H1 (cell line): ENCODE measurements at regions not wholly inside any gene's neighbourhood (a gene's known extent, or its start where the extent isn't known, plus 50 kb on each side); places are given as distances from the start of the nearest gene placed in this dataset.

Source experiments
- CTCF ChIA-PET: fragments of 300-600 bp; sonication (Branson Sonifier 250); formaldehyde crosslinking; loops from one replicate; lab custom pipeline; 2021; ENCODE audit not compliant: partially characterized antibody; lab: Charles Lee
- POLR2A ChIA-PET: fragments of 300-600 bp; sonication (Branson Sonifier 250); formaldehyde crosslinking; loops from one replicate; lab custom pipeline; 2021; ENCODE audit warnings: inconsistent platforms; ENCODE audit not compliant: partially characterized antibody; lab: Charles Lee
- DNase-seq, 2 experiments: peaks; one replicate each; pipeline versions ENCODE4 v3.0.0 to v3.0.0-alpha.2; 2010 to 2022; ENCODE audit warnings: low spot score in 2 of 2, low read depth in 1 of 2, mixed read lengths in 1 of 2
- FAIRE-seq: peaks from 2 replicates; lab custom pipeline; 2011; peaks lifted over from hg19 to GRCh38; lab: Jason Lieb, UNC
- H2AFZ ChIP-seq: 2 replicates; pipeline ENCODE4 v1.8.1; 2012; ENCODE audit warnings: low read length, inconsistent platforms
- H2AK5ac ChIP-seq: 2 replicates; pipeline ENCODE4 v1.6.1; 2013; ENCODE audit warnings: low read depth, low read length
- H2BK120ac ChIP-seq: replicated peaks from 2 replicates; pipeline ENCODE3; 2013; ENCODE audit warnings: low read depth, low read length, inconsistent platforms
- H2BK12ac ChIP-seq: 2 replicates; pipeline ENCODE4 v1.6.1; 2013; ENCODE audit warnings: low read depth, low read length
- H2BK15ac ChIP-seq: 2 replicates; pipeline ENCODE4 v1.6.1; 2013; ENCODE audit warnings: low read length
- H2BK20ac ChIP-seq: 2 replicates; pipeline ENCODE4 v1.6.1; 2013; ENCODE audit warnings: low read length
- H2BK5ac ChIP-seq: 2 replicates; pipeline ENCODE4 v1.6.1; 2013; ENCODE audit warnings: low read depth, low read length
- H3K14ac ChIP-seq: 2 replicates; pipeline ENCODE4 v1.6.1; 2013; ENCODE audit warnings: inconsistent platforms; ENCODE audit not compliant: insufficient read length
- H3K18ac ChIP-seq: 2 replicates; pipeline ENCODE4 v1.6.1; 2013; ENCODE audit warnings: low read length; ENCODE audit errors: extremely low read depth
- H3K23ac ChIP-seq: 2 replicates; pipeline ENCODE4 v1.6.1; 2013; ENCODE audit warnings: inconsistent platforms; ENCODE audit not compliant: insufficient read length
- H3K23me2 ChIP-seq: 2 replicates; pipeline ENCODE4 v1.6.1; 2013; ENCODE audit warnings: low read depth, low read length
- H3K27ac ChIP-seq: 2 replicates; pipeline ENCODE4 v1.6.1; 2011; ENCODE audit warnings: low read depth, low read length, inconsistent platforms
- H3K27me3 ChIP-seq, 4 experiments: replicated peaks in 1 of 4; 1 replicate in 1 of 4; 2 replicates in 3 of 4; pipeline versions ENCODE4 v1.6.1 to v1.8.1; 2011 to 2013; ENCODE audit warnings: low read length in 3 of 4, mild to moderate bottlenecking in 3 of 4, inconsistent platforms in 2 of 4, mixed read lengths in 2 of 4, moderate library complexity in 1 of 4; ENCODE audit not compliant: control insufficient read depth in 3 of 4, insufficient read depth in 3 of 4; ENCODE audit errors: extremely low read depth in 1 of 4
- H3K36me3 ChIP-seq, 4 experiments: 2 replicates each; pipeline versions ENCODE4 v1.6.1 to v1.8.1; 2011 to 2013; ENCODE audit warnings: mild to moderate bottlenecking in 4 of 4, low read length in 3 of 4, moderate library complexity in 2 of 4, control low read depth in 1 of 4, inconsistent platforms in 1 of 4; ENCODE audit not compliant: insufficient read depth in 4 of 4, control insufficient read depth in 2 of 4
- H3K4ac ChIP-seq: replicated peaks from 2 replicates; pipeline ENCODE3; 2013; ENCODE audit warnings: low read length, low read depth, mixed read lengths, inconsistent platforms; ENCODE audit not compliant: insufficient read length
- H3K4me1 ChIP-seq, 4 experiments: replicated peaks in 1 of 4; 1 replicate in 1 of 4; 2 replicates in 3 of 4; pipeline versions ENCODE4 v1.6.1 to v1.8.1; 2011 to 2013; ENCODE audit warnings: low read length in 3 of 4, inconsistent platforms in 2 of 4, mixed read lengths in 1 of 4; ENCODE audit not compliant: insufficient read depth in 4 of 4, control insufficient read depth in 3 of 4
- H3K4me2 ChIP-seq, 2 experiments: 2 replicates each; pipeline versions ENCODE4 v1.6.1 to v1.8.1; 2011 to 2013; ENCODE audit warnings: low read depth in 2 of 2, low read length in 2 of 2, control low read depth in 1 of 2, inconsistent platforms in 1 of 2, mild to moderate bottlenecking in 1 of 2; ENCODE audit not compliant: insufficient read depth in 1 of 2
- H3K4me3 ChIP-seq, 4 experiments: fragments of 200-600, 300-600 bp in 1 of 4; sonication (generic), shearing (Covaris generic), sonication (Bioruptor Twin) in 1 of 4; 2 replicates each; pipeline versions ENCODE4 v1.5.1 to v1.8.1; 2011 to 2016; ENCODE audit warnings: low read length in 4 of 4, low read depth in 3 of 4, control low read depth in 2 of 4, inconsistent platforms in 2 of 4, mild to moderate bottlenecking in 2 of 4, mixed read lengths in 1 of 4, moderate library complexity in 1 of 4; ENCODE audit not compliant: insufficient read depth in 2 of 4; ENCODE audit errors: extremely low read depth in 1 of 4
- H3K56ac ChIP-seq: replicated peaks from 2 replicates; pipeline ENCODE3; 2013; ENCODE audit warnings: low read depth, mild to moderate bottlenecking, mixed read lengths, low read length, inconsistent platforms; ENCODE audit not compliant: insufficient read length
- H3K79me1 ChIP-seq: 2 replicates; pipeline ENCODE4 v1.6.1; 2013; ENCODE audit warnings: low read depth, low read length, control low read depth
- H3K79me2 ChIP-seq, 2 experiments: 2 replicates each; pipeline versions ENCODE4 v1.6.1 to v1.8.1; 2012 to 2013; ENCODE audit warnings: low read length in 2 of 2, mild to moderate bottlenecking in 2 of 2, inconsistent platforms in 1 of 2; ENCODE audit not compliant: insufficient read depth in 2 of 2, control insufficient read depth in 1 of 2
- H3K9ac ChIP-seq, 4 experiments: replicated peaks in 1 of 4; 1 replicate in 1 of 4; 2 replicates in 3 of 4; pipeline versions ENCODE4 v1.6.1 to v1.8.1; 2011 to 2013; ENCODE audit warnings: low read depth in 3 of 4, low read length in 3 of 4, control low read depth in 2 of 4, mild to moderate bottlenecking in 2 of 4, moderate library complexity in 2 of 4, inconsistent platforms in 1 of 4; ENCODE audit errors: extremely low read depth in 1 of 4
- H3K9me3 ChIP-seq, 2 experiments: 2 replicates each; pipeline versions ENCODE4 v1.6.1 to v1.8.1; 2012 to 2013; ENCODE audit warnings: mild to moderate bottlenecking in 2 of 2, moderate library complexity in 2 of 2, control low read depth in 1 of 2, inconsistent platforms in 1 of 2, low read depth in 1 of 2, low read length in 1 of 2, mixed read lengths in 1 of 2; ENCODE audit not compliant: insufficient read depth in 2 of 2
- H4K20me1 ChIP-seq, 2 experiments: replicated peaks in 1 of 2; 2 replicates each; pipeline versions ENCODE3 to v1.8.1; 2011 to 2013; ENCODE audit warnings: inconsistent platforms in 2 of 2, low read length in 2 of 2, mild to moderate bottlenecking in 1 of 2; ENCODE audit not compliant: insufficient read depth in 2 of 2, control insufficient read depth in 1 of 2
- H4K5ac ChIP-seq: 2 replicates; pipeline ENCODE4 v1.6.1; 2013; ENCODE audit warnings: low read length, low read depth, mixed read lengths, inconsistent platforms; ENCODE audit not compliant: insufficient read length
- H4K8ac ChIP-seq: 2 replicates; pipeline ENCODE4 v1.8.0; 2013; ENCODE audit warnings: mild to moderate bottlenecking, moderate library complexity, low read length, inconsistent platforms; ENCODE audit not compliant: insufficient read depth; ENCODE audit errors: extremely low read depth
- H4K91ac ChIP-seq: replicated peaks from 2 replicates; pipeline ENCODE3; 2013; ENCODE audit warnings: low read length, mixed read lengths, inconsistent platforms; ENCODE audit not compliant: insufficient read length
- ASH2L ChIP-seq: fragments of 200-600, 300-600 bp; sonication (generic); IDR thresholded peaks from one replicate; pipeline ENCODE4 v1.7.1; 2017; ENCODE audit warnings: low read length
- BACH1 ChIP-seq: IDR thresholded peaks from 2 replicates; pipeline ENCODE4 v1.6.1; 2012; ENCODE audit warnings: low read length, improper control_type of control experiment
- EZH2 ChIP-seq: fragments of 200-600 bp; sonication (generic); IDR thresholded peaks from 2 replicates; pipeline ENCODE4 v1.7.1; 2012; ENCODE audit warnings: low read depth, mild to moderate bottlenecking, moderate library complexity, low read length, inconsistent platforms; ENCODE audit not compliant: severe bottlenecking
- HDAC2 ChIP-seq, 2 experiments: fragments of 300-600 bp in 1 of 2; sonication (generic) in 1 of 2; IDR thresholded peaks; 2 replicates each; pipeline ENCODE4 v1.6.1; 2011 to 2012; ENCODE audit warnings: low read depth in 2 of 2, low read length in 2 of 2, mild to moderate bottlenecking in 2 of 2, moderate library complexity in 2 of 2, borderline replicate concordance in 1 of 2, inconsistent platforms in 1 of 2
- JUND ChIP-seq: IDR thresholded peaks from 2 replicates; pipeline ENCODE4 v1.6.1; 2011; ENCODE audit warnings: mild to moderate bottlenecking, improper control_type of control experiment, low read length
- KDM1A ChIP-seq: fragments of 200-600, 300-600 bp; sonication (generic); IDR thresholded peaks from 2 replicates; pipeline ENCODE4 v1.7.1; 2016; ENCODE audit warnings: mild to moderate bottlenecking, low read length, borderline replicate concordance
- KDM5A ChIP-seq: fragments of 200-600 bp; IDR thresholded peaks from 2 replicates; pipeline ENCODE4 v1.7.1; 2012; ENCODE audit warnings: mild to moderate bottlenecking, low read length, inconsistent platforms, mixed read lengths
- MAFK ChIP-seq: IDR thresholded peaks from 2 replicates; pipeline ENCODE4 v1.6.1; 2012; ENCODE audit warnings: low read depth, mild to moderate bottlenecking, improper control_type of control experiment, low read length
- NRF1 ChIP-seq: IDR thresholded peaks from 2 replicates; pipeline ENCODE4 v1.6.1; 2011; ENCODE audit warnings: mild to moderate bottlenecking, low read depth, low read length, improper control_type of control experiment
- POLR2AphosphoS5 ChIP-seq: IDR thresholded peaks from 2 replicates; pipeline ENCODE4 v1.6.1; 2011; ENCODE audit warnings: low read depth, low read length
- RAD21 ChIP-seq, 2 experiments: IDR thresholded peaks in 1 of 2; conservative IDR thresholded peaks in 1 of 2; 2 replicates each; pipeline ENCODE4 v1.6.1; 2011; ENCODE audit warnings: low read depth in 2 of 2, low read length in 2 of 2, improper control_type of control experiment in 1 of 2, inconsistent platforms in 1 of 2, mild to moderate bottlenecking in 1 of 2, moderate library complexity in 1 of 2
- RBBP5 ChIP-seq: IDR thresholded peaks from 2 replicates; pipeline ENCODE4 v1.7.1; 2012; ENCODE audit warnings: low read depth, mild to moderate bottlenecking, inconsistent platforms, low read length, moderate library complexity, borderline replicate concordance
- SIN3A ChIP-seq, 2 experiments: IDR thresholded peaks in 1 of 2; conservative IDR thresholded peaks in 1 of 2; 2 replicates each; pipeline ENCODE4 v1.6.1; 2011 to 2012; ENCODE audit warnings: low read length in 2 of 2, improper control_type of control experiment in 1 of 2, low read depth in 1 of 2, mild to moderate bottlenecking in 1 of 2
- SP2 ChIP-seq: IDR thresholded peaks from 2 replicates; pipeline ENCODE4 v1.6.1; 2012; ENCODE audit warnings: mild to moderate bottlenecking, low read length, inconsistent platforms
- TEAD4 ChIP-seq: IDR thresholded peaks from 2 replicates; pipeline ENCODE4 v1.6.1; 2012; ENCODE audit warnings: low read depth, low read length, inconsistent platforms, mixed read lengths
- ZNF274 ChIP-seq: IDR thresholded peaks from 2 replicates; pipeline ENCODE4 v1.7.0; 2012; ENCODE audit warnings: low read length, borderline replicate concordance; ENCODE audit errors: extremely low read depth
- WGBS, 2 experiments: shearing (Covaris generic) in 1 of 2; methylation state at CpG; one replicate each; pipeline versions ENCODE4 v1.1.6 to v1.1.7; 2013 to 2015; ENCODE audit warnings: low lambda C conversion rate in 2 of 2, mixed read lengths in 2 of 2, inconsistent platforms in 1 of 2, low coverage in 1 of 2, missing lambda C conversion rate in 1 of 2; ENCODE audit not compliant: insufficient replicate concordance in 2 of 2, insufficient coverage in 1 of 2, insufficient read length in 1 of 2; ENCODE audit errors: extremely low coverage in 1 of 2, missing lambda C conversion rate in 1 of 2; 5-methylcytosine and 5-hydroxymethylcytosine counted together

DNA sequence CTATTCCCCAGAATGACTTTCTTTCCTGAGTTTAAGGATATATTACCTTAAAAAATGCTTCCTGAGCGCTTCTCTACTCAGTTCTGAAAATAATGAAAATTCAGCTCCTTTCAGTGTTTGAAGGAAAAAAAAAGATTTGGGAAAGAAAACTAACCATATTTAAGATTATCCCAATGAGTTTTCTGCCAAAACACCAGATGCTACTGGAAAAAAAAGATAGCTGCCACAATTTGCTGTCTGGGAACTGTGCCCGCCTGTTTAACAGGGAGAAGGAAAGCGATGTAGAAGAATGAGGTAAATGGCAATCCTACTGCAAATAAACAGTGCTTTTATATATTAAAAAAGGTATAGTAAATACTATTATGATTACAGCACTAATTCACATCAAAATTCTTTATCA is 367.6 kb upstream of the PRICKLE1 start:
- no peak overlapping the region for H2BK15ac ChIP-seq
- H3K36me3 ChIP-seq, result no peaks in the 10 kb centered on the region
- no peak overlapping the region for H3K14ac ChIP-seq
- no peak overlapping the region for H3K18ac ChIP-seq
- no peak overlapping the region for H3K56ac ChIP-seq
- H3K23me2 ChIP-seq, result no peaks in the 10 kb centered on the region
- H4K91ac ChIP-seq, result no peak overlapping the region
- ChIA-PET POLR2A (no interaction called here), CTCF (no interaction called here)
- H2AK5ac ChIP-seq, result no peak overlapping the region
- no peak overlapping the region for H3K4ac ChIP-seq
- H3K4me2 ChIP-seq, result no peak overlapping the region
- no peaks in the 10 kb centered on the region for H3K79me2 ChIP-seq
- H3K27ac ChIP-seq, result no peak overlapping the region
- FAIRE-seq, result no peak
- no peaks in the 10 kb centered on the region for H3K4me1 ChIP-seq
- H3K27me3 ChIP-seq, result no peaks in the 10 kb centered on the region
- no peak for DNase-seq
- no peak overlapping the region for H3K9ac ChIP-seq
- no peak overlapping the region for H2AFZ ChIP-seq
- no peak overlapping the region for H2BK20ac ChIP-seq
- H3K9me3 ChIP-seq, result no peaks in the 10 kb centered on the region
- H3K79me1 ChIP-seq, result no peaks in the 10 kb centered on the region
- H3K4me3 ChIP-seq, result no peak overlapping the region
- H3K23ac ChIP-seq, result no peak overlapping the region
- no peak overlapping the region for H2BK120ac ChIP-seq
- whole genome bisulfite sequencing, 2 experiments, result 80% methylated on average over 3 of the region's 3 CpGs; no CpG with 5 or more reads in 1 of the 2 experiments
- no peaks in the 10 kb centered on the region for H4K20me1 ChIP-seq
- no peak overlapping the region for H4K5ac ChIP-seq
- no peak overlapping the region for H2BK5ac ChIP-seq
- no peak overlapping the region for H4K8ac ChIP-seq
- no peak overlapping the region for H2BK12ac ChIP-seq
- TF ChIP-seq SP2, result no peak
- TF ChIP-seq KDM1A, result no peak
- no peak for TF ChIP-seq EZH2
- no peak for TF ChIP-seq TEAD4
- TF ChIP-seq BACH1, result no peak
- TF ChIP-seq SIN3A (conservative IDR thresholded peaks at IDR 0.05 in 1 of 2, IDR thresholded peaks at IDR 0.05 in 1 of 2; ENCODE audit: low read depth in 1 of 2, low read length in 2 of 2), result no peak
- no peak for TF ChIP-seq ZNF274
- no peak for TF ChIP-seq RBBP5
- TF ChIP-seq POLR2AphosphoS5, result no peak
- no peak for TF ChIP-seq ASH2L
- no peak for TF ChIP-seq MAFK
- no peak for TF ChIP-seq JUND
- TF ChIP-seq NRF1, result no peak
- no peak for TF ChIP-seq KDM5A
- TF ChIP-seq HDAC2 (IDR thresholded peaks at IDR 0.05; ENCODE audit: borderline replicate concordance in 1 of 2, low read depth in 2 of 2, low read length in 2 of 2), result no peak
- no peak for TF ChIP-seq RAD21 (IDR thresholded peaks at IDR 0.05 in 1 of 2, conservative IDR thresholded peaks at IDR 0.05 in 1 of 2; ENCODE audit: low read depth in 2 of 2, low read length in 2 of 2)
